HEK293T (cell line): ENCODE measurements at regions not wholly inside any gene's neighbourhood (a gene's known extent, or its start where the extent isn't known, plus 50 kb on each side); places are given as distances from the start of the nearest gene placed in this dataset.

Experiments used
- ARNT ChIP-seq: fragments of 450-650 bp; IDR thresholded peaks from 2 replicates; pipeline ENCODE4 v1.6.1; 2017; ENCODE audit warnings: mild to moderate bottlenecking
- BHLHE40 ChIP-seq: fragments of 450-650 bp; IDR thresholded peaks from 2 replicates; pipeline ENCODE4 v1.6.1; 2016; ENCODE audit warnings: mild to moderate bottlenecking, moderate library complexity, borderline replicate concordance
- CTBP1 ChIP-seq: fragments of 450-650 bp; IDR thresholded peaks from 2 replicates; pipeline ENCODE4 v1.6.1; 2016; ENCODE audit warnings: borderline replicate concordance
- ELF4 ChIP-seq: fragments of 450-650 bp; IDR thresholded peaks from 2 replicates; pipeline ENCODE4 v1.6.1; 2017; ENCODE audit warnings: antibody characterized with exemption
- FOXA1 ChIP-seq: fragments of 450-650 bp; IDR thresholded peaks from 2 replicates; pipeline ENCODE4 v1.6.1; 2016; ENCODE audit warnings: mild to moderate bottlenecking
- HDGF ChIP-seq: fragments of 450-650 bp; IDR thresholded peaks from 2 replicates; pipeline ENCODE4 v1.6.1; 2017; ENCODE audit warnings: antibody characterized with exemption, borderline replicate concordance
- SP1 ChIP-seq: fragments of 450-650 bp; IDR thresholded peaks from 2 replicates; pipeline ENCODE4 v1.6.1; 2017
- ZNF384 ChIP-seq: fragments of 450-650 bp; IDR thresholded peaks from 2 replicates; pipeline ENCODE4 v1.6.1; 2016
- TF ChIP-seq, protein P1 (sequence below): fragments of 450-650 bp; IDR thresholded peaks from 2 replicates; pipeline ENCODE4 v1.6.1; 2016

DNA sequence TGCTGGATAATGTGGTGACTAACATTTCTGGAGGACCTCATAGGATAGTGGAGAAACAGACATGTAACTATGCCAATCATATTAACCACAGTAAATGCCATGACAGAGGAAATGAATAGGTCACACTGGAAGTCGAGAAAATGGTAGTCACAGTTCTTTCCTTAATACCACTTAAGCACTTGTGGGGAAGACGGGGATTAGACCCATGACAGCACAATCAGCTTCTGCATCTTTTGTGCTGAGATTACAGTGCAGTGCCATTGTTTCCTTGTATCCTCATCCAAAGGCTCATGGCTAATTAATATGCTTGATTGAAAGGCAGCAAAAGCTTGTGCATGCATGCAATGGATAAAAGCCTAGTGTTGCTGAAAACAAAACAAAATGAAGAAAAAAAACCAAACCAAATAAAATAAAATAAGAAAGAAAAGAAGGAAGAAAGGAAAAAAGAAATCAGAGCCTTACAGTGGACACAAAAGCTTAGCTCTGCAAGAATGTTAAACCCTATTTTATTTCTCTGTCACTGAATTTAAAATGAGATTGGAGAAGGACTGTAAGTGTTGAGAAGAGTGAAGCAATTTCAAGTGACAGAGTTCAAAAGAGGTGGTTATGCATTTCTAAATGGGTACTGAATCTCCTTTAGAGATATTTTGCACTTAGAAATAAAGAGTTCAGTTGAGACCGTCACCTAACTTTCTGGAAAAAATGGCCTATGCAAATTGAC is 1011.9 kb downstream of the CDH8 start:
- TF ChIP-seq SP1 (no peak), FOXA1 (no peak), ELF4 (no peak), ZNF384 (no peak), BHLHE40 (no peak), ARNT (no peak), CTBP1 (no peak), HDGF (no peak)
- TF ChIP-seq, protein P1, sequence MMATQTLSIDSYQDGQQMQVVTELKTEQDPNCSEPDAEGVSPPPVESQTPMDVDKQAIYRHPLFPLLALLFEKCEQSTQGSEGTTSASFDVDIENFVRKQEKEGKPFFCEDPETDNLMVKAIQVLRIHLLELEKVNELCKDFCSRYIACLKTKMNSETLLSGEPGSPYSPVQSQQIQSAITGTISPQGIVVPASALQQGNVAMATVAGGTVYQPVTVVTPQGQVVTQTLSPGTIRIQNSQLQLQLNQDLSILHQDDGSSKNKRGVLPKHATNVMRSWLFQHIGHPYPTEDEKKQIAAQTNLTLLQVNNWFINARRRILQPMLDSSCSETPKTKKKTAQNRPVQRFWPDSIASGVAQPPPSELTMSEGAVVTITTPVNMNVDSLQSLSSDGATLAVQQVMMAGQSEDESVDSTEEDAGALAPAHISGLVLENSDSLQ, result no peak
